ENCODE measurements at regions not wholly inside any gene's neighbourhood (a gene's known extent, or its start where the extent isn't known, plus 50 kb on each side); places are given as distances from the start of the nearest gene placed in this dataset.

DNA sequence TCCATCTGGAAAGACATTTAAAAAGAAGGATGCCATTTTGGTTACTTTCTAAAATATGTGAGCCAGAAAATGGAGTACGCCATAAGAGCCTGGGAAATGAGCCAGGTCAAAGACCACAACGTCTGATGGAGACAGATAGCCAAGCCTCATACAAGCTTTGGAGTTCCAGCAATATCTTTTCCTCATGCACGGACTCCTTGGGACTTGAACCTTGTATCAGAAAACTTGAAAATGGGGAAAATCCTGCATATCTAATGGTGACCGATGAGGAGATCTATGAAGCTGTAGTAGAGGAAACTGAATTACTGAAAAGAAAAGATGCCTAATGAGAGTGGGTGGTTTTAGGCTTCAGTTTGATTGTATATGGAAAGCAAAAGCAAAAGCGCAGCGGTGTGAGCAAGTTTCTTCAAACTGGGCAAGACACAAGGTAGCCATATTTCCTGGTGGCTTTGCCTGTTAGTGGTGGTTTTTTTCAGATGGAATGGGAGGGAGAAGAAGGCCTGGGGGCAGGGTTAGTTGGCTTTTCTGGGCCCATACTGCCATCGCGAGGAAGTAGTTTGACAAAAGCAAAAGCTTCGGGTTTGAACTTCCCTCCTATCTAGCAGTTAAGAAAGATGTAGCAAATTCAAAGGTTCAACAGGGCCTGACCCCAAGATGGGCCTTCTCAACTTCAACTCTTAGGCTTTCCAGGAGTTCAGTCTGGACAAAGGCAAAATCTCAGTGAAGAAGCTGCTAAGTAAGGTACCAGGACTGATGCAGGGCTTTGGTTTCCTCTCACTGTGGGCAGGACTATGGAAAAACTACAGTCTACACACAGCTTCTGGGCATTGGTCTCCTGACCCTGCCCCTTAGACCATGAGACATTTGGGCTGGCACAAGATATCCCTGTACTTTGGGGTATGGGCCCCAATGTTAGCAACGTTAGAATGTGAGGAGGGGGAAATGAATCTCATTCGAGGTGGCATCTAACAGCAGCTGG is 210.0 kb upstream of the STK26 start:
- TF ChIP-seq, protein P1, sequence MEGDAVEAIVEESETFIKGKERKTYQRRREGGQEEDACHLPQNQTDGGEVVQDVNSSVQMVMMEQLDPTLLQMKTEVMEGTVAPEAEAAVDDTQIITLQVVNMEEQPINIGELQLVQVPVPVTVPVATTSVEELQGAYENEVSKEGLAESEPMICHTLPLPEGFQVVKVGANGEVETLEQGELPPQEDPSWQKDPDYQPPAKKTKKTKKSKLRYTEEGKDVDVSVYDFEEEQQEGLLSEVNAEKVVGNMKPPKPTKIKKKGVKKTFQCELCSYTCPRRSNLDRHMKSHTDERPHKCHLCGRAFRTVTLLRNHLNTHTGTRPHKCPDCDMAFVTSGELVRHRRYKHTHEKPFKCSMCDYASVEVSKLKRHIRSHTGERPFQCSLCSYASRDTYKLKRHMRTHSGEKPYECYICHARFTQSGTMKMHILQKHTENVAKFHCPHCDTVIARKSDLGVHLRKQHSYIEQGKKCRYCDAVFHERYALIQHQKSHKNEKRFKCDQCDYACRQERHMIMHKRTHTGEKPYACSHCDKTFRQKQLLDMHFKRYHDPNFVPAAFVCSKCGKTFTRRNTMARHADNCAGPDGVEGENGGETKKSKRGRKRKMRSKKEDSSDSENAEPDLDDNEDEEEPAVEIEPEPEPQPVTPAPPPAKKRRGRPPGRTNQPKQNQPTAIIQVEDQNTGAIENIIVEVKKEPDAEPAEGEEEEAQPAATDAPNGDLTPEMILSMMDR (IDR thresholded peaks at IDR 0.05; ENCODE audit: extremely low read depth, low read depth, low read length): peak; percentile 60
- peak overlapping the region; percentile 8 for H3K27ac ChIP-seq (ENCODE audit: low read depth, low read length)
- DNase-seq (ENCODE audit: insufficient read length, low spot score, missing footprints): no peak
- no peaks in the 10 kb centered on the region for H4K20me1 ChIP-seq (ENCODE audit: insufficient read depth, low read length)
- peak overlapping the region; percentile 75 for H3K4me2 ChIP-seq (ENCODE audit: insufficient read depth, low read length)
- H2AFZ ChIP-seq (ENCODE audit: low read length): peak overlapping the region; percentile 56
- H3K4me3 ChIP-seq (ENCODE audit: insufficient read depth, low read length): peak overlapping the region; percentile 68
- H3K27me3 ChIP-seq (ENCODE audit: insufficient read depth, low read length): no peaks in the 10 kb centered on the region
- H3K4me1 ChIP-seq (ENCODE audit: insufficient read depth, low read length): peaks cover 3% of the 10 kb centered on the region
- H3K79me2 ChIP-seq (ENCODE audit: insufficient read depth, low read length): no peaks in the 10 kb centered on the region
- H3K36me3 ChIP-seq (ENCODE audit: insufficient read depth, low read length): no peaks in the 10 kb centered on the region
- H3K9me3 ChIP-seq (ENCODE audit: low read depth, low read length): no peaks in the 10 kb centered on the region

DNA sequence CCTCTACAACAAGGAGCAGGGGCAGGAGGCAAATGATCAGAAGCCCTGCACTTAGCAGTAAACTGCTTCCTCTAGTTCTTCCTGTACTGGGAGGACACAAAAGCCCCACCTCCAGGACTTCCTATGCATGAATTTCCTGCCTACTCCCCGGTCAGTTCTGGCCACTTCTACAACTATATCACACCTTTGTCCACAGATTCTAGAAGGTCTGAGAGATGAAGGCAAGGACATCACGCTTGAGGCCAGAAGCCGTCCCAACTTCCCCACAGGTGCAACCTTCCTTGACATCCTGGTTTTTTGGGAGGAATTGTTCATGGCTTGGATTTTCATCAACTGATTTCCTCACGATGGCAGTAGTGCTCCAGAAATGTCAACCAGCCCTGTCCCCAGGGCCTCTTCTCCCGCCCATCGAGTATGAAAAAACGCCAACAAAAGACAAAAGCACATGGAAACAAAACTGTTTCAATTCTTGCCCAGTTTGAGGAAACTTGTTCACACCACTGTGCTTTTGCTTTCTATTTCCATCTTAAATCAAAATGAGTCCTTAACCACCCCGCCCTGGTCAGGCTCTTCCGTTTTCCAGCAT is 206.5 kb upstream of the STK26 start:
- Histone ChIP-seq H3K4me2 (ENCODE audit: insufficient read depth, low read length) (peak overlapping the region; percentile 86), H3K27ac (ENCODE audit: low read depth, low read length) (no peak overlapping the region)

DNA sequence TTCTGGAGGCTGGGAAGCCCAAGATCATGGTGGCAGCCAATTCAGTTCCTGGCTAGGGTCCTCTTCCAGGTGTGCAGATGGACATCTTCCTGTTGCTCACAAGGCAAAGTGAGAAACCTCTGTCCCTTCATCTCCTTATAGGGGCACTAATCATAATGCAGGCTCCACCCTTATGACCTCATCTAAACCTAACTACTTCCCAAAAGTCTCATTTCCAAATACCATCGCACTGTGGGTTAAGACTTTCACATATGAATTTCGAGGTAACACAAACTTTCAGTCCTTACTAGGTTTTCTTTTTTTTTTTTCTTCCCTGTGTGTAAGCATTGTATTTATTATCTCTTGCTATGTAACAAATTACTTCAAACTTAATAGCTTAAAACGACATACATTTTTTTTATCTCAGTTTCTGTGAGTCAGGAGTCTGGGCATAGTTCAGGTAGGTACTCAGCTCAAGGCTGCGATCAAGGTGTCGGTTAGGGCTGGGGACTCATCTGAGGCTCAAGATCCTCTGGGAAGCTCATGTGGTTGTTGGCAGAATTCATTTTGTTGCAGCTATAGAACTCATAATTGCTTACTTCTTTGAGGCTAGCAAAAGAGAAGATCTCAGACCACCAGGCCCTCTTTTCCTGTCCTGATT is 204.7 kb upstream of the STK26 start:
- H3K4me3 ChIP-seq (ENCODE audit: insufficient read depth, low read length): no peak overlapping the region
- H2AFZ ChIP-seq (ENCODE audit: low read length): no peak overlapping the region
- no peaks in the 10 kb centered on the region for H3K4me1 ChIP-seq (ENCODE audit: insufficient read depth, low read length)
- no peaks in the 10 kb centered on the region for H3K9me3 ChIP-seq (ENCODE audit: low read depth, low read length)
- H3K36me3 ChIP-seq (ENCODE audit: insufficient read depth, low read length): no peaks in the 10 kb centered on the region
- H3K79me2 ChIP-seq (ENCODE audit: insufficient read depth, low read length): no peaks in the 10 kb centered on the region
- H3K4me2 ChIP-seq (ENCODE audit: insufficient read depth, low read length): no peak overlapping the region
- H3K27me3 ChIP-seq (ENCODE audit: insufficient read depth, low read length): no peaks in the 10 kb centered on the region
- TF ChIP-seq, protein P1 (IDR thresholded peaks at IDR 0.05; ENCODE audit: extremely low read depth, low read depth, low read length): no peak
- no peak overlapping the region for H3K27ac ChIP-seq (ENCODE audit: low read depth, low read length)
- no peak for DNase-seq (ENCODE audit: insufficient read length, low spot score, missing footprints)
- H4K20me1 ChIP-seq (ENCODE audit: insufficient read depth, low read length): no peaks in the 10 kb centered on the region

More for the DNA sequence above, 206.5 kb upstream of the STK26 start:
- H3K4me3 ChIP-seq (ENCODE audit: insufficient read depth, low read length): peak overlapping the region; percentile 69
- H3K36me3 ChIP-seq (ENCODE audit: insufficient read depth, low read length): no peaks in the 10 kb centered on the region
- no peaks in the 10 kb centered on the region for H3K27me3 ChIP-seq (ENCODE audit: insufficient read depth, low read length)
- TF ChIP-seq, protein P1 (IDR thresholded peaks at IDR 0.05; ENCODE audit: extremely low read depth, low read depth, low read length): peak; percentile 51
- no peak for DNase-seq (ENCODE audit: insufficient read length, low spot score, missing footprints)
- H4K20me1 ChIP-seq (ENCODE audit: insufficient read depth, low read length): no peaks in the 10 kb centered on the region
- H3K79me2 ChIP-seq (ENCODE audit: insufficient read depth, low read length): no peaks in the 10 kb centered on the region
- H3K4me1 ChIP-seq (ENCODE audit: insufficient read depth, low read length): peaks cover 3% of the 10 kb centered on the region
- H2AFZ ChIP-seq (ENCODE audit: low read length): peak overlapping the region; percentile 67
- no peaks in the 10 kb centered on the region for H3K9me3 ChIP-seq (ENCODE audit: low read depth, low read length)

All from osteoblast (primary cell).